Activated T-cell treated with anti-CD3 and anti-CD28 coated beads, Interleukin-2, amount 50 U/mL, for 24 hours (primary cell): ENCODE measurements at regions not wholly inside any gene's neighbourhood (a gene's known extent, or its start where the extent isn't known, plus 50 kb on each side); places are given as distances from the start of the nearest gene placed in this dataset.

ENCODE experiments used
- DNase-seq: peaks from one replicate; pipeline ENCODE4 v3.0.0-alpha.2; 2020
- H3K27ac Mint-ChIP-seq: 2 replicates; pipeline ENCODE4 v1.8.0; 2020; ENCODE audit warnings: mild to moderate bottlenecking, mixed read lengths
- H3K27me3 Mint-ChIP-seq: 2 replicates; pipeline ENCODE4 v1.8.0; 2020; ENCODE audit warnings: mixed read lengths
- H3K36me3 Mint-ChIP-seq: 2 replicates; pipeline ENCODE4 v1.8.0; 2020; ENCODE audit warnings: low read depth, mixed read lengths
- H3K4me1 Mint-ChIP-seq: 2 replicates; pipeline ENCODE4 v1.8.0; 2020; ENCODE audit warnings: low read depth, mixed read lengths
- H3K4me3 Mint-ChIP-seq: 2 replicates; pipeline ENCODE4 v1.8.0; 2020; ENCODE audit warnings: mild to moderate bottlenecking, moderate library complexity, mixed read lengths
- H3K9me3 Mint-ChIP-seq: 2 replicates; pipeline ENCODE4 v1.8.0; 2020; ENCODE audit warnings: mixed read lengths

- no peak overlapping the region for H3K4me3 Mint-ChIP-seq
- no peaks in the 10 kb centered on the region for H3K4me1 Mint-ChIP-seq
- no peak overlapping the region for H3K27ac Mint-ChIP-seq
- peaks cover 20% of the 10 kb centered on the region for H3K27me3 Mint-ChIP-seq
- DNase-seq: no peak
- H3K36me3 Mint-ChIP-seq: no peaks in the 10 kb centered on the region
- no peaks in the 10 kb centered on the region for H3K9me3 Mint-ChIP-seq
These were observed 138.5 kb upstream of the NCAM1 start for GRCh38 chr11:112822478-112823274.

- Mint-ChIP-seq H3K4me1 (no peaks in the 10 kb centered on the region), H3K27me3 (peaks cover 14% of the 10 kb centered on the region)
- DNase-seq: no peak
These were observed 135.2 kb upstream of the NCAM1 start for GRCh38 chr11:112826026-112826425.

GRCh38 chr11:112826788-112827187, 134.4 kb upstream of the NCAM1 start:
- Mint-ChIP-seq H3K27ac (no peak overlapping the region), H3K4me1 (no peaks in the 10 kb centered on the region), H3K4me3 (no peak overlapping the region), H3K9me3 (no peaks in the 10 kb centered on the region), H3K27me3 (peaks cover 14% of the 10 kb centered on the region), H3K36me3 (no peaks in the 10 kb centered on the region)
- DNase-seq: no peak

More at GRCh38 chr11:112826026-112826425, 135.2 kb upstream of the NCAM1 start:
- no peak overlapping the region for H3K4me3 Mint-ChIP-seq
- H3K36me3 Mint-ChIP-seq: no peaks in the 10 kb centered on the region
- H3K27ac Mint-ChIP-seq: no peak overlapping the region
- H3K9me3 Mint-ChIP-seq: no peaks in the 10 kb centered on the region

GRCh38 chr11:112828421-112828820, 132.8 kb upstream of the NCAM1 start:
- no peak overlapping the region for H3K27ac Mint-ChIP-seq
- peaks cover 9% of the 10 kb centered on the region for H3K27me3 Mint-ChIP-seq
- no peak for DNase-seq
- H3K9me3 Mint-ChIP-seq: no peaks in the 10 kb centered on the region
- no peaks in the 10 kb centered on the region for H3K4me1 Mint-ChIP-seq
- no peaks in the 10 kb centered on the region for H3K36me3 Mint-ChIP-seq
- no peak overlapping the region for H3K4me3 Mint-ChIP-seq

- H3K27me3 Mint-ChIP-seq: peaks cover 4% of the 10 kb centered on the region
- H3K36me3 Mint-ChIP-seq: no peaks in the 10 kb centered on the region
- H3K4me3 Mint-ChIP-seq: no peak overlapping the region
- no peak overlapping the region for H3K27ac Mint-ChIP-seq
- no peaks in the 10 kb centered on the region for H3K4me1 Mint-ChIP-seq
- H3K9me3 Mint-ChIP-seq: no peaks in the 10 kb centered on the region
- no peak for DNase-seq
These were observed 131.1 kb upstream of the NCAM1 start for GRCh38 chr11:112829971-112830654.

GRCh38 chr11:112831041-112831440, 130.2 kb upstream of the NCAM1 start:
- no peak for DNase-seq
- no peaks in the 10 kb centered on the region for H3K9me3 Mint-ChIP-seq
- no peak overlapping the region for H3K4me3 Mint-ChIP-seq
- no peak overlapping the region for H3K27ac Mint-ChIP-seq
- no peaks in the 10 kb centered on the region for H3K4me1 Mint-ChIP-seq
- H3K27me3 Mint-ChIP-seq: peaks cover 4% of the 10 kb centered on the region
- H3K36me3 Mint-ChIP-seq: no peaks in the 10 kb centered on the region

GRCh38 chr11:112831969-112832766, 129.1 kb upstream of the NCAM1 start:
- DNase-seq: no peak
- Mint-ChIP-seq H3K4me1 (no peaks in the 10 kb centered on the region), H3K4me3 (no peak overlapping the region), H3K36me3 (no peaks in the 10 kb centered on the region), H3K27ac (no peak overlapping the region), H3K27me3 (peaks cover 4% of the 10 kb centered on the region), H3K9me3 (no peaks in the 10 kb centered on the region)

GRCh38 chr11:112834277-112834755, 126.9 kb upstream of the NCAM1 start:
- DNase-seq: no peak
- Mint-ChIP-seq H3K9me3 (no peaks in the 10 kb centered on the region), H3K4me1 (no peaks in the 10 kb centered on the region)

GRCh38 chr11:112835591-112836255, 125.5 kb upstream of the NCAM1 start:
- no peak for DNase-seq
- Mint-ChIP-seq H3K4me3 (no peak overlapping the region), H3K27ac (no peak overlapping the region), H3K36me3 (no peaks in the 10 kb centered on the region), H3K9me3 (no peaks in the 10 kb centered on the region), H3K27me3 (peaks cover 5% of the 10 kb centered on the region), H3K4me1 (no peaks in the 10 kb centered on the region)

More at GRCh38 chr11:112834277-112834755, 126.9 kb upstream of the NCAM1 start:
- no peak overlapping the region for H3K27ac Mint-ChIP-seq
- no peak overlapping the region for H3K4me3 Mint-ChIP-seq
- H3K27me3 Mint-ChIP-seq: peaks cover 4% of the 10 kb centered on the region
- no peaks in the 10 kb centered on the region for H3K36me3 Mint-ChIP-seq

GRCh38 chr11:112836256-112836602, 125.0 kb upstream of the NCAM1 start:
- Mint-ChIP-seq H3K36me3 (no peaks in the 10 kb centered on the region), H3K4me3 (no peak overlapping the region), H3K4me1 (no peaks in the 10 kb centered on the region), H3K9me3 (no peaks in the 10 kb centered on the region), H3K27ac (no peak overlapping the region), H3K27me3 (peaks cover 7% of the 10 kb centered on the region)
- DNase-seq: no peak

GRCh38 chr11:112837162-112837826, 123.9 kb upstream of the NCAM1 start:
- H3K36me3 Mint-ChIP-seq: no peaks in the 10 kb centered on the region

GRCh38 chr11:112839051-112839450, 122.2 kb upstream of the NCAM1 start:
- Mint-ChIP-seq H3K4me1 (no peaks in the 10 kb centered on the region), H3K27ac (no peak overlapping the region), H3K9me3 (no peaks in the 10 kb centered on the region), H3K4me3 (no peak overlapping the region), H3K27me3 (peaks cover 3% of the 10 kb centered on the region), H3K36me3 (no peaks in the 10 kb centered on the region)
- no peak for DNase-seq

More at GRCh38 chr11:112837162-112837826, 123.9 kb upstream of the NCAM1 start:
- no peak overlapping the region for H3K4me3 Mint-ChIP-seq
- DNase-seq: no peak
- no peaks in the 10 kb centered on the region for H3K4me1 Mint-ChIP-seq
- no peak overlapping the region for H3K27ac Mint-ChIP-seq
- no peaks in the 10 kb centered on the region for H3K9me3 Mint-ChIP-seq
- peaks cover 6% of the 10 kb centered on the region for H3K27me3 Mint-ChIP-seq

GRCh38 chr11:112841729-112842128, 119.5 kb upstream of the NCAM1 start:
- Mint-ChIP-seq H3K4me3 (no peak overlapping the region), H3K27me3 (peaks cover 3% of the 10 kb centered on the region), H3K4me1 (no peaks in the 10 kb centered on the region), H3K9me3 (no peaks in the 10 kb centered on the region), H3K27ac (no peak overlapping the region), H3K36me3 (no peaks in the 10 kb centered on the region)
- no peak for DNase-seq

GRCh38 chr11:112842151-112842550, 119.1 kb upstream of the NCAM1 start:
- no peaks in the 10 kb centered on the region for H3K36me3 Mint-ChIP-seq
- no peak overlapping the region for H3K27ac Mint-ChIP-seq
- H3K27me3 Mint-ChIP-seq: peaks cover 3% of the 10 kb centered on the region
- no peak overlapping the region for H3K4me3 Mint-ChIP-seq
- H3K9me3 Mint-ChIP-seq: no peaks in the 10 kb centered on the region
- DNase-seq: no peak
- no peaks in the 10 kb centered on the region for H3K4me1 Mint-ChIP-seq
